Left colon (tissue), 2 donors: ENCODE measurements at regions not wholly inside any gene's neighbourhood (a gene's known extent, or its start where the extent isn't known, plus 50 kb on each side); places are given as distances from the start of the nearest gene placed in this dataset.

Source experiments
- ATAC-seq: fragments of 200-7000 bp; cut with Tn5 transposase; one replicate; pipeline ENCODE4 v1.9.1; 2020; ENCODE audit warnings: mild to moderate bottlenecking, moderate library complexity
- DNase-seq, 2 donors: peaks; one replicate each; pipeline ENCODE4 v3.0.0-alpha.2; 2020
- intact Hi-C, 2 donors: fragments of 100-400 bp; cut with DNase I in 1 of 2; cut with micrococcal nuclease in 1 of 2; formaldehyde crosslinking; loops; one replicate each; pipeline versions ENCODE4 v1.11.2 to v1.14.0; 2022; cut with DNase I, micrococcal nuclease
- donor health status: DM: no; HTN: no; CAD: no.
- donor health status: DM: yes; HTN: yes; CAD: no.

GRCh38 chr3:178059836-178060235 lies 476.4 kb upstream of the KCNMB2 start:
- intact Hi-C loops = no loop called here
- DNase-seq (no peak), ATAC-seq (no peak)

- DNase-seq (no peak), ATAC-seq (no peak)
These were observed 475.8 kb upstream of the KCNMB2 start for GRCh38 chr3:178060407-178060806.

GRCh38 chr3:178062126-178062525 lies 474.1 kb upstream of the KCNMB2 start:
- no peak for DNase-seq
- intact Hi-C loops = no loop called here
- ATAC-seq = no peak

More at GRCh38 chr3:178060407-178060806, 475.8 kb upstream of the KCNMB2 start:
- intact Hi-C loops = no loop called here

- ATAC-seq (no peak), DNase-seq (no peak)
- intact Hi-C loops = no loop called here
These were observed 472.8 kb upstream of the KCNMB2 start for GRCh38 chr3:178063461-178063860.

GRCh38 chr3:178067721-178068120 lies 468.5 kb upstream of the KCNMB2 start:
- no peak for ATAC-seq
- intact Hi-C loops = no loop called here
- no peak for DNase-seq

GRCh38 chr3:178072391-178073305 lies 463.6 kb upstream of the KCNMB2 start:
- no peak for DNase-seq
- intact Hi-C loops = no loop called here
- no peak for ATAC-seq

GRCh38 chr3:178073366-178073765 lies 462.9 kb upstream of the KCNMB2 start:
- DNase-seq (no peak), ATAC-seq (no peak)
- intact Hi-C loops = no loop called here

GRCh38 chr3:178075344-178075743 lies 460.9 kb upstream of the KCNMB2 start:
- intact Hi-C loops = no loop called here
- DNase-seq (no peak), ATAC-seq (no peak)

- ATAC-seq (no peak), DNase-seq (no peak)
- intact Hi-C loops = no loop called here
These were observed 457.3 kb upstream of the KCNMB2 start for GRCh38 chr3:178078953-178079352.

- intact Hi-C loops = no loop called here
- ATAC-seq (no peak), DNase-seq (no peak)
These were observed 456.3 kb upstream of the KCNMB2 start for GRCh38 chr3:178079966-178080365.

- no peak for DNase-seq
- intact Hi-C loops = no loop called here
- no peak for ATAC-seq
These were observed 453.8 kb upstream of the KCNMB2 start for GRCh38 chr3:178082326-178082906.

GRCh38 chr3:178083906-178084866 lies 452.1 kb upstream of the KCNMB2 start:
- DNase-seq (no peak), ATAC-seq (no peak)
- intact Hi-C loops = no loop called here

- DNase-seq = peak; percentile 72 to 86
- peak; percentile 67 for ATAC-seq
- intact Hi-C loops = no loop called here
These were observed 451.1 kb upstream of the KCNMB2 start for GRCh38 chr3:178084938-178085816.

GRCh38 chr3:178085817-178086123 lies 450.5 kb upstream of the KCNMB2 start:
- intact Hi-C loops = no loop called here
- ATAC-seq = no peak
- no peak for DNase-seq

- ATAC-seq = no peak
- intact Hi-C loops = no loop called here
- no peak for DNase-seq
These were observed 450.0 kb upstream of the KCNMB2 start for GRCh38 chr3:178086144-178086825.

- DNase-seq = no peak
- peak; percentile 64 for ATAC-seq
- intact Hi-C loops = no loop called here
These were observed 448.9 kb upstream of the KCNMB2 start for GRCh38 chr3:178087376-178087775.

GRCh38 chr3:178088963-178089362 lies 447.3 kb upstream of the KCNMB2 start:
- intact Hi-C loops = no loop called here
- ATAC-seq (peak; percentile 90), DNase-seq (no peak)

GRCh38 chr3:178090899-178091298 lies 445.3 kb upstream of the KCNMB2 start:
- intact Hi-C loops = no loop called here
- DNase-seq = no peak
- no peak for ATAC-seq
